DND-41 (cell line): ENCODE measurements at regions not wholly inside any gene's neighbourhood (a gene's known extent, or its start where the extent isn't known, plus 50 kb on each side); places are given as distances from the start of the nearest gene placed in this dataset.

Source experiments
- ATAC-seq: fragments of 200-7000 bp; cut with Tn5 transposase; 3 replicates; pipeline ENCODE4 v1.9.1; 2021; ENCODE audit warnings: low read depth; ENCODE audit not compliant: insufficient read depth
- DNase-seq: peaks from one replicate; pipeline ENCODE4 v3.0.0-alpha.2; 2020
- H2AFZ ChIP-seq: 2 replicates; pipeline ENCODE4 v1.6.0; 2012; ENCODE audit warnings: low read depth, low read length
- H3K27ac ChIP-seq: 2 replicates; pipeline ENCODE4 v1.5.1; 2012; ENCODE audit warnings: low read length, inconsistent platforms
- H3K27me3 ChIP-seq: fragments of 200-600 bp; sonication (generic); 2 replicates; pipeline ENCODE4 v1.6.0; 2012; ENCODE audit warnings: low read length, mild to moderate bottlenecking, inconsistent platforms; ENCODE audit not compliant: insufficient read depth, poor library complexity
- H3K36me3 ChIP-seq: 2 replicates; pipeline ENCODE4 v1.5.1; 2012; ENCODE audit warnings: low read length, inconsistent platforms; ENCODE audit not compliant: insufficient read depth
- H3K4me1 ChIP-seq: 2 replicates; pipeline ENCODE4 v1.5.1; 2012; ENCODE audit warnings: mild to moderate bottlenecking, low read length; ENCODE audit not compliant: insufficient read depth
- H3K4me2 ChIP-seq: 2 replicates; pipeline ENCODE4 v1.6.0; 2012; ENCODE audit warnings: mild to moderate bottlenecking, moderate library complexity, low read length, inconsistent platforms; ENCODE audit not compliant: insufficient read depth
- H3K4me3 ChIP-seq, 2 experiments: fragments of 200-600 bp in 1 of 2; shearing (Covaris generic) in 1 of 2; 2 replicates each; pipeline ENCODE4 v1.5.1; 2012 to 2016; ENCODE audit warnings: inconsistent platforms in 2 of 2, low read length in 2 of 2, mild to moderate bottlenecking in 2 of 2, low read depth in 1 of 2, moderate library complexity in 1 of 2
- H3K79me2 ChIP-seq: 2 replicates; pipeline ENCODE4 v1.6.0; 2012; ENCODE audit warnings: low read length, inconsistent platforms; ENCODE audit not compliant: insufficient read depth
- H3K9ac ChIP-seq: 2 replicates; pipeline ENCODE4 v1.6.0; 2012; ENCODE audit warnings: low read depth, mild to moderate bottlenecking, inconsistent platforms, low read length, moderate library complexity
- H3K9me3 ChIP-seq: 2 replicates; pipeline ENCODE4 v1.5.1; 2012; ENCODE audit warnings: low read length, moderate library complexity, mild to moderate bottlenecking, inconsistent platforms; ENCODE audit not compliant: insufficient read depth, severe bottlenecking
- H4K20me1 ChIP-seq: 2 replicates; pipeline ENCODE4 v1.6.0; 2012; ENCODE audit warnings: low read length; ENCODE audit not compliant: insufficient read depth
- EZH2 ChIP-seq: IDR thresholded peaks from 3 replicates; pipeline ENCODE4 v1.6.1; 2012; ENCODE audit warnings: borderline replicate concordance, low read depth, mild to moderate bottlenecking, moderate library complexity, low read length, inconsistent platforms; ENCODE audit not compliant: severe bottlenecking
- TF ChIP-seq, protein P1 (sequence below): IDR thresholded peaks from 2 replicates; pipeline ENCODE4 v1.5.1; 2012; ENCODE audit warnings: borderline replicate concordance, low read length, moderate library complexity, mild to moderate bottlenecking; ENCODE audit not compliant: poor library complexity, severe bottlenecking; ENCODE audit errors: extremely low read depth

DNA sequence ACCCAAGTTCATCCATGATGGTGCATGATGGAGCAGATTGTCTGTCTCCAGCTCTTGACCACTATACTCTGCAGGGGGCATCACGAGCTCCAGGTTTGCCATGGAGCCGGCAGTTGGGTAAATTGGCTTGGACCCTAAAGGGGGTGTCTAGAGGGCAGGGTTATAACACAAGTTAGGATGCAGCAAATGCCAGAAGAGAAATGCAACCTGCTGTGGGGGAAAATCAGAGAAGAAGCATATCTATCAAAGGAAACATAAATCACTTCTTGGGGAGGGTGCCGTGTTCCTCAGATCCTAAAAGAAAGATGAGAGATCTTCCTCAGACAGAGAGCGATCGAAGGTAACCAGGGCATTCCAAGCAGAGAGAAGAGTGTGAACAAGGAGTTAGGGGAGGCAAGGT is 334.9 kb downstream of the C12orf75 start:
- Histone ChIP-seq H3K27me3 (peaks cover 4% of the 10 kb centered on the region), H3K4me1 (no peaks in the 10 kb centered on the region), H3K36me3 (no peaks in the 10 kb centered on the region), H4K20me1 (no peaks in the 10 kb centered on the region), H2AFZ (no peak overlapping the region), H3K9ac (no peak overlapping the region), H3K79me2 (no peaks in the 10 kb centered on the region), H3K4me2 (no peak overlapping the region), H3K4me3 (no peak overlapping the region), H3K27ac (no peak overlapping the region), H3K9me3 (no peaks in the 10 kb centered on the region)
- no peak for ATAC-seq
- TF ChIP-seq EZH2: no peak
- TF ChIP-seq, protein P1, sequence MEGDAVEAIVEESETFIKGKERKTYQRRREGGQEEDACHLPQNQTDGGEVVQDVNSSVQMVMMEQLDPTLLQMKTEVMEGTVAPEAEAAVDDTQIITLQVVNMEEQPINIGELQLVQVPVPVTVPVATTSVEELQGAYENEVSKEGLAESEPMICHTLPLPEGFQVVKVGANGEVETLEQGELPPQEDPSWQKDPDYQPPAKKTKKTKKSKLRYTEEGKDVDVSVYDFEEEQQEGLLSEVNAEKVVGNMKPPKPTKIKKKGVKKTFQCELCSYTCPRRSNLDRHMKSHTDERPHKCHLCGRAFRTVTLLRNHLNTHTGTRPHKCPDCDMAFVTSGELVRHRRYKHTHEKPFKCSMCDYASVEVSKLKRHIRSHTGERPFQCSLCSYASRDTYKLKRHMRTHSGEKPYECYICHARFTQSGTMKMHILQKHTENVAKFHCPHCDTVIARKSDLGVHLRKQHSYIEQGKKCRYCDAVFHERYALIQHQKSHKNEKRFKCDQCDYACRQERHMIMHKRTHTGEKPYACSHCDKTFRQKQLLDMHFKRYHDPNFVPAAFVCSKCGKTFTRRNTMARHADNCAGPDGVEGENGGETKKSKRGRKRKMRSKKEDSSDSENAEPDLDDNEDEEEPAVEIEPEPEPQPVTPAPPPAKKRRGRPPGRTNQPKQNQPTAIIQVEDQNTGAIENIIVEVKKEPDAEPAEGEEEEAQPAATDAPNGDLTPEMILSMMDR: no peak
- no peak for DNase-seq

DNA sequence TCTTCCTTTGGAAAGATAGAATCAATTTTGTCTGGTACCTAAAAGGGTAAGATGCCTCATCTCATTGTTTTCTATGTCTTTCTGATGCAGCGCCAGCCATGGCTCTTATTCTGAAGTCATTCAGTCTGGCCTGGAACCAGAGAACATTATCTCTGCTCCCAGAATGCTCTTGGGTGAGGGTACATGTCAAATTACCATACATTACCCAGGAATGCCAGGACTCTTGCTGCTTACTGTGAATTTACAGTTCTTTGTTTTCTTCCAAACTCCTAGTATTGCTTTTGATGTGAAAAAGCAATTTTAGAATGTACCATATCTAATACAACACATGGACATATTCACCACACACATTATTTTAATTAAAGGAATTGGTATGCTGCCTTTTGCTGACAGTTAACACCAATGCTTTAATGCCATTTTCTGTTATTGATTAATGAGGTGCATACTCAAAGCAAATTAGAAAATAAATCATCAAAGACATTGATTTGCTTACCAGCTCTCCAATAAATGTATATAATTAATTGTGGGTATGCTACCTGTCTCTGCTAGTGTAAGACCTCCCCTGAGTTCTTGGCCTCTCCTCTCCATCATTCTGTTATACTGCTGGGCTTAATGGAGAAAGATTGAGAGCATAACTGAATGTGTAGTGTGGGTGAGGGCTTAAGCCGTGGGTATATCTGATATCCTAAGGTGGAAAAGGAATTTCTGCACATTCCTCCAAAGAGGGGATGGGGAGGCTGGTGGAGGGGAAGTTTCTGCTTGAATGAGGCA is 337.7 kb downstream of the C12orf75 start:
- no peak for TF ChIP-seq EZH2
- TF ChIP-seq, protein P1: no peak
- H3K9ac ChIP-seq: no peak overlapping the region
- no peaks in the 10 kb centered on the region for H3K9me3 ChIP-seq
- H3K27me3 ChIP-seq: peaks cover 4% of the 10 kb centered on the region
- H2AFZ ChIP-seq: no peak overlapping the region
- no peak overlapping the region for H3K4me2 ChIP-seq
- H4K20me1 ChIP-seq: no peaks in the 10 kb centered on the region
- H3K79me2 ChIP-seq: no peaks in the 10 kb centered on the region
- DNase-seq: no peak
- no peak overlapping the region for H3K4me3 ChIP-seq
- H3K4me1 ChIP-seq: no peaks in the 10 kb centered on the region
- ATAC-seq: no peak
- no peak overlapping the region for H3K27ac ChIP-seq
- H3K36me3 ChIP-seq: no peaks in the 10 kb centered on the region

DNA sequence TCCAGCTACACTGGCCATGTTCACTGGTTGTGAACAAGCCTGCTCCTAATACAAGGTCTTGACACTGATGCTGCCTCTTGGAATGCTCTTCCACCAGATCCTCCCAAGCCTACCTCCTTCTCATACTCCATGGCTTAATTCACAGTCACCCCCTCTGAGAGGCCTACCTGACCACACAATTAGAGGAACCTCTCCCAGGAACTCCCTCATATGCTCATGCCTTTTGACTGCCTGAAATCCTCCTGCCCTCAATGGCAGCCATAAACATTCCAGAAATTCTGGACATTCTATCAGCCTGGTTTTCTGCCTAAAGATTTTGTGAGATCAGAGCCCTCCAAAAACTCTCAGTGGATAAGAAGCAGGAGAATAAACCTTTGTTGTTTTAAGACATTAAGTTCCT is 340.2 kb downstream of the C12orf75 start:
- Histone ChIP-seq H3K4me1 (no peaks in the 10 kb centered on the region), H3K9ac (no peak overlapping the region), H3K79me2 (no peaks in the 10 kb centered on the region), H2AFZ (no peak overlapping the region), H3K4me3 (no peak overlapping the region), H3K4me2 (no peak overlapping the region), H4K20me1 (no peaks in the 10 kb centered on the region), H3K27me3 (peaks cover 4% of the 10 kb centered on the region), H3K36me3 (no peaks in the 10 kb centered on the region), H3K27ac (no peak overlapping the region), H3K9me3 (no peaks in the 10 kb centered on the region)
- ATAC-seq: no peak
- TF ChIP-seq EZH2: no peak
- TF ChIP-seq, protein P1: no peak
- DNase-seq: no peak

DNA sequence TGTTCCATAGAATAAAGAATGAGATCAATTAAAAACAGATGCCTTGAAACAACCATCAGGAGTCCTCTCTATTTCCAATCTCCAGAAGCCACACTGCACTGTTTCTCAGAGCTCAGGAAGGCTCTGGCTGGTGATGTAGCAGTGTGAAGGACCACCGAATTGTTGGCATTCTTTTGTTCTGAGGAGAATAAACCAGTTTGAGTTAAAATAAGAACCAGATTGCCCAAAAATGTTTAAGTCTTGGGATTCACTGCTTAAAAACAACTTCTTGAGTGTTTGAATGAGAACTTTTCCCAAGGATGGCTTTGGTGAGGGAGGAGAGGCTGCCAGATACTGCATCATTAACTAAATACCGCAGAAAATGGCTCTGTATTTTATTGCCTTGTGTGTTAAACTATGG is 341.2 kb downstream of the C12orf75 start:
- Histone ChIP-seq H3K27ac (no peak overlapping the region), H3K9ac (no peak overlapping the region), H4K20me1 (no peaks in the 10 kb centered on the region), H2AFZ (no peak overlapping the region), H3K4me3 (no peak overlapping the region), H3K36me3 (no peaks in the 10 kb centered on the region), H3K9me3 (no peaks in the 10 kb centered on the region), H3K79me2 (no peaks in the 10 kb centered on the region), H3K27me3 (peaks cover 4% of the 10 kb centered on the region), H3K4me2 (no peak overlapping the region), H3K4me1 (no peaks in the 10 kb centered on the region)
- DNase-seq: no peak
- no peak for ATAC-seq
- TF ChIP-seq EZH2: no peak
- TF ChIP-seq, protein P1: no peak
